ENCODE measurements at regions not wholly inside any gene's neighbourhood (a gene's known extent, or its start where the extent isn't known, plus 50 kb on each side); places are given as distances from the start of the nearest gene placed in this dataset.

- H2AFZ ChIP-seq (ENCODE audit: low read length), result no peak overlapping the region
- no peak overlapping the region for H3K23ac ChIP-seq (ENCODE audit: insufficient read length)
- WGBS, 2 experiments (ENCODE audit: extremely low coverage in 1 of 2, insufficient coverage in 1 of 2, insufficient read length in 1 of 2, insufficient replicate concordance in 2 of 2, low coverage in 1 of 2, low lambda C conversion rate in 2 of 2, missing lambda C conversion rate in 1 of 2), result 74% methylated on average over 2 of the region's 2 CpGs; no CpG with 5 or more reads in 1 of the 2 experiments
- no peak overlapping the region for H4K5ac ChIP-seq (ENCODE audit: insufficient read length, low read depth, low read length)
- H4K20me1 ChIP-seq (replicated peaks in 1 of 2; ENCODE audit: control insufficient read depth in 1 of 2, insufficient read depth in 2 of 2, low read length in 2 of 2), result no peaks in the 10 kb centered on the region
- no peaks in the 10 kb centered on the region for H3K36me3 ChIP-seq (ENCODE audit: control insufficient read depth in 2 of 4, insufficient read depth in 4 of 4, low read length in 3 of 4)
- no peak overlapping the region for H3K4me3 ChIP-seq (ENCODE audit: extremely low read depth in 1 of 4, insufficient read depth in 2 of 4, low read depth in 3 of 4, low read length in 4 of 4)
- no peak for DNase-seq (ENCODE audit: low read depth in 1 of 2, low spot score in 2 of 2)
- no peaks in the 10 kb centered on the region for H3K4me1 ChIP-seq (replicated peaks in 1 of 4; ENCODE audit: control insufficient read depth in 3 of 4, insufficient read depth in 4 of 4, low read length in 3 of 4)
- H3K9ac ChIP-seq (replicated peaks in 1 of 4; ENCODE audit: extremely low read depth in 1 of 4, low read depth in 3 of 4, low read length in 3 of 4), result no peak overlapping the region
- H3K27ac ChIP-seq (ENCODE audit: low read depth, low read length), result no peak overlapping the region
- no peak overlapping the region for H3K4ac ChIP-seq (replicated peaks; ENCODE audit: insufficient read length, low read depth, low read length)
- H3K9me3 ChIP-seq (ENCODE audit: insufficient read depth in 2 of 2, low read depth in 1 of 2, low read length in 1 of 2), result no peaks in the 10 kb centered on the region
- H2BK120ac ChIP-seq (replicated peaks; ENCODE audit: low read depth, low read length), result no peak overlapping the region
- no peak overlapping the region for H4K8ac ChIP-seq (ENCODE audit: extremely low read depth, insufficient read depth, low read length)
- H2BK5ac ChIP-seq (ENCODE audit: low read depth, low read length), result no peak overlapping the region
- H3K18ac ChIP-seq (ENCODE audit: extremely low read depth, low read length), result no peak overlapping the region
- H2BK15ac ChIP-seq (ENCODE audit: low read length), result no peak overlapping the region
- no peak overlapping the region for H3K56ac ChIP-seq (replicated peaks; ENCODE audit: insufficient read length, low read depth, low read length)
- no peaks in the 10 kb centered on the region for H3K27me3 ChIP-seq (replicated peaks in 1 of 4; ENCODE audit: control insufficient read depth in 3 of 4, extremely low read depth in 1 of 4, insufficient read depth in 3 of 4, low read length in 3 of 4)
- no peaks in the 10 kb centered on the region for H3K23me2 ChIP-seq (ENCODE audit: low read depth, low read length)
- H2BK12ac ChIP-seq (ENCODE audit: low read depth, low read length), result no peak overlapping the region
- H3K79me1 ChIP-seq (ENCODE audit: low read depth, low read length), result no peaks in the 10 kb centered on the region
- no peak overlapping the region for H3K4me2 ChIP-seq (ENCODE audit: insufficient read depth in 1 of 2, low read depth in 2 of 2, low read length in 2 of 2)
- no peak for TF ChIP-seq ZNF274 (IDR thresholded peaks at IDR 0.05; ENCODE audit: borderline replicate concordance, extremely low read depth, low read length)
- TF ChIP-seq CHD2 (IDR thresholded peaks at IDR 0.05; ENCODE audit: low read length), result no peak
- no peak for TF ChIP-seq KDM4A (IDR thresholded peaks at IDR 0.05; ENCODE audit: low read depth, low read length, severe bottlenecking)
- TF ChIP-seq TAF1 (IDR thresholded peaks at IDR 0.05; ENCODE audit: low read depth, low read length), result no peak
- no peak for TF ChIP-seq CBX8 (IDR thresholded peaks at IDR 0.05; ENCODE audit: borderline replicate concordance, low read depth, low read length)
- no peak overlapping the region for H4K91ac ChIP-seq (replicated peaks; ENCODE audit: insufficient read length, low read length)
- FAIRE-seq, result peak; percentile 7
- ChIA-PET CTCF (ENCODE audit: partially characterized antibody) (interaction anchor here (0.6 kb wide), 1 partner anchor 13 kb away, joined by 3 read pairs; no protein-coding TSS in a partner anchor), POLR2A (ENCODE audit: partially characterized antibody) (no interaction called here)
- no peak overlapping the region for H3K14ac ChIP-seq (ENCODE audit: insufficient read length)
- H2BK20ac ChIP-seq (ENCODE audit: low read length), result no peak overlapping the region
- no peak overlapping the region for H2AK5ac ChIP-seq (ENCODE audit: low read depth, low read length)
- no peaks in the 10 kb centered on the region for H3K79me2 ChIP-seq (ENCODE audit: control insufficient read depth in 1 of 2, insufficient read depth in 2 of 2, low read length in 2 of 2)
Observed at GRCh38 chr6:133758815-133759335, 130.0 kb upstream of the TCF21 start.

Measured in H1 (cell line).